ENCODE measurements at regions not wholly inside any gene's neighbourhood (a gene's known extent, or its start where the extent isn't known, plus 50 kb on each side); places are given as distances from the start of the nearest gene placed in this dataset.
"Not testable (repeated sequence)": the region's sequence is repeated elsewhere in the genome, so short reads cannot be mapped to it uniquely, and the experiment has no call there.

- no peaks in the 10 kb centered on the region for H3K27me3 ChIP-seq
- DNase-seq = no peak
- no peak overlapping the region for H3K27ac ChIP-seq
- intact Hi-C loops (cut with DNase I) = no loop called here
- WGBS, 2 donors = 51 to 66% methylated on average over 4 of the region's 4 CpGs
- H3K36me3 ChIP-seq = no peaks in the 10 kb centered on the region
- no peaks in the 10 kb centered on the region for H3K4me1 ChIP-seq
- TF ChIP-seq POLR2A (IDR thresholded peaks at IDR 0.05) (no peak), EP300 (IDR thresholded peaks at IDR 0.05) (no peak), CTCF (IDR thresholded peaks at IDR 0.05) (no peak), POLR2AphosphoS5 (IDR thresholded peaks at IDR 0.05) (no peak)
- no peak overlapping the region for H3K4me3 ChIP-seq
- H3K9me3 ChIP-seq = peaks cover 0 to 3% (median 0%) of the 10 kb centered on the region in 4 donors
Measured at GRCh38 chr5:71816307-71816706, 97.2 kb downstream of the CARTPT start.

- no peak overlapping the region for H3K4me3 ChIP-seq
- peaks cover 0 to 3% (median under 1%) of the 10 kb centered on the region in 4 donors for H3K9me3 ChIP-seq
- 88 to 92% methylated on average over 7 of the region's 7 CpGs for WGBS, 2 donors
- intact Hi-C loops (cut with DNase I) = no loop called here
- no peaks in the 10 kb centered on the region for H3K4me1 ChIP-seq
- no peak for TF ChIP-seq CTCF (IDR thresholded peaks at IDR 0.05)
- TF ChIP-seq EP300 (IDR thresholded peaks at IDR 0.05) = no peak
- TF ChIP-seq POLR2A (IDR thresholded peaks at IDR 0.05) = no peak
- TF ChIP-seq POLR2AphosphoS5 (IDR thresholded peaks at IDR 0.05) = no peak
- no peaks in the 10 kb centered on the region for H3K27me3 ChIP-seq
- no peak for DNase-seq
- no peak overlapping the region for H3K27ac ChIP-seq
- no peaks in the 10 kb centered on the region for H3K36me3 ChIP-seq
Measured at GRCh38 chr5:71817891-71818290, 98.8 kb downstream of the CARTPT start.

GRCh38 chr5:71821029-71821428, 102.0 kb downstream of the CARTPT start:
- WGBS, 2 donors = 91 to 96% methylated on average over 1 of the region's 1 CpG
- no peak overlapping the region for H3K4me3 ChIP-seq
- H3K27me3 ChIP-seq = no peaks in the 10 kb centered on the region
- no peak for DNase-seq
- H3K9me3 ChIP-seq = peaks cover 0 to 3% (median under 1%) of the 10 kb centered on the region in 4 donors
- H3K36me3 ChIP-seq = no peaks in the 10 kb centered on the region
- intact Hi-C loops (cut with DNase I) = no loop called here
- H3K4me1 ChIP-seq = no peaks in the 10 kb centered on the region
- TF ChIP-seq EP300 (IDR thresholded peaks at IDR 0.05) = no peak
- TF ChIP-seq POLR2A (IDR thresholded peaks at IDR 0.05) = no peak
- no peak for TF ChIP-seq CTCF (IDR thresholded peaks at IDR 0.05)
- H3K27ac ChIP-seq = no peak overlapping the region

GRCh38 chr5:71822065-71822464, 103.0 kb downstream of the CARTPT start:
- H3K4me3 ChIP-seq; H3K27me3 ChIP-seq; H3K4me1 ChIP-seq; intact Hi-C loops (cut with DNase I); H3K36me3 ChIP-seq; H3K9me3 ChIP-seq; DNase-seq; H3K27ac ChIP-seq: not testable (repeated sequence)

GRCh38 chr5:71825992-71826391, 106.9 kb downstream of the CARTPT start:
- intact Hi-C loops (cut with DNase I) = no loop called here
- TF ChIP-seq POLR2AphosphoS5 (IDR thresholded peaks at IDR 0.05) (no peak), EP300 (IDR thresholded peaks at IDR 0.05) (no peak), CTCF (IDR thresholded peaks at IDR 0.05) (no peak), POLR2A (IDR thresholded peaks at IDR 0.05) (no peak)
- Histone ChIP-seq H3K27ac (no peak overlapping the region), H3K4me3 (no peak overlapping the region), H3K27me3 (no peaks in the 10 kb centered on the region), H3K9me3 (peaks cover 0 to 5% (median 3%) of the 10 kb centered on the region in 4 donors), H3K4me1 (peaks cover 0 to 22% (median 11%) of the 10 kb centered on the region in 4 donors), H3K36me3 (no peaks in the 10 kb centered on the region)
- 86 to 92% methylated on average over 1 of the region's 1 CpG for WGBS, 2 donors
- no peak for DNase-seq
